Non-pigmented ciliary epithelial cell (primary cell): ENCODE measurements at regions not wholly inside any gene's neighbourhood (a gene's known extent, or its start where the extent isn't known, plus 50 kb on each side); places are given as distances from the start of the nearest gene placed in this dataset.

Experiments used
- DNase-seq: peaks from one replicate; pipeline ENCODE4 v3.0.0-alpha.2; 2010; ENCODE audit warnings: low read depth

GRCh38 chr10:57874810-57875209 is 392.9 kb downstream of the IPMK start:
- DNase-seq = no peak

GRCh38 chr10:57867241-57867640 is 400.5 kb downstream of the IPMK start:
- DNase-seq = no peak

- no peak for DNase-seq
Measured at GRCh38 chr10:57864765-57865680, 402.7 kb downstream of the IPMK start.

- no peak for DNase-seq
Measured at GRCh38 chr10:57849691-57850357, 417.9 kb downstream of the IPMK start.

GRCh38 chr10:57846307-57847065 is 421.2 kb downstream of the IPMK start:
- DNase-seq = no peak

GRCh38 chr10:57844387-57844998 is 423.2 kb downstream of the IPMK start:
- no peak for DNase-seq

GRCh38 chr10:57830877-57831560 is 436.7 kb downstream of the IPMK start:
- no peak for DNase-seq

- DNase-seq = no peak
Measured at GRCh38 chr10:57825015-57825414, 442.7 kb downstream of the IPMK start.

GRCh38 chr10:57823398-57823797 is 444.3 kb downstream of the IPMK start:
- DNase-seq = no peak

- no peak for DNase-seq
Measured at GRCh38 chr10:57822965-57823364, 444.7 kb downstream of the IPMK start.

- DNase-seq = no peak
Measured at GRCh38 chr10:57818522-57818921, 449.2 kb downstream of the IPMK start.

- no peak for DNase-seq
Measured at GRCh38 chr10:57817741-57818140, 450.0 kb downstream of the IPMK start.

GRCh38 chr10:57815949-57816348 is 451.7 kb downstream of the IPMK start:
- DNase-seq = no peak

GRCh38 chr10:57809961-57810360 is 457.7 kb downstream of the IPMK start:
- no peak for DNase-seq

- DNase-seq = no peak
Measured at GRCh38 chr10:57807906-57808305, 459.8 kb downstream of the IPMK start.

- DNase-seq = no peak
Measured at GRCh38 chr10:57806675-57807074, 461.0 kb downstream of the IPMK start.

GRCh38 chr10:57799625-57800024 is 468.1 kb downstream of the IPMK start:
- no peak for DNase-seq

GRCh38 chr10:57798830-57799229 is 468.9 kb downstream of the IPMK start:
- no peak for DNase-seq

GRCh38 chr10:57791546-57791945 is 476.1 kb downstream of the IPMK start:
- DNase-seq = no peak

GRCh38 chr10:57790703-57791102 is 477.0 kb downstream of the IPMK start:
- DNase-seq = no peak

GRCh38 chr10:57788117-57788516 is 479.6 kb downstream of the IPMK start:
- no peak for DNase-seq
